ACC112 (cell line): ENCODE measurements at regions not wholly inside any gene's neighbourhood (a gene's known extent, or its start where the extent isn't known, plus 50 kb on each side); places are given as distances from the start of the nearest gene placed in this dataset.

Source experiments
- H2AFZ ChIP-seq: fragments of 200-600 bp; sonication (generic); one replicate; pipeline ENCODE4 v1.6.0; 2017; ENCODE audit warnings: antibody characterized with exemption, low read length; ENCODE audit not compliant: unreplicated experiment
- H3K27ac ChIP-seq: fragments of 200-600 bp; sonication (generic); 2 replicates; pipeline ENCODE4 v1.5.1; 2014; ENCODE audit warnings: low read depth, mild to moderate bottlenecking, antibody characterized with exemption, low read length, moderate library complexity
- H3K27me3 ChIP-seq: fragments of 200-600 bp; sonication (generic); 2 replicates; pipeline ENCODE4 v1.6.1; 2014; ENCODE audit warnings: mild to moderate bottlenecking, antibody characterized with exemption, low read length, moderate library complexity, mixed read lengths; ENCODE audit not compliant: insufficient read depth
- H3K36me3 ChIP-seq: fragments of 200-600 bp; sonication (generic); 2 replicates; pipeline ENCODE4 v1.6.1; 2016; ENCODE audit warnings: mild to moderate bottlenecking, antibody characterized with exemption, low read length, moderate library complexity, mixed read lengths; ENCODE audit not compliant: insufficient read depth
- H3K4me1 ChIP-seq: fragments of 200-600 bp; sonication (generic); one replicate; pipeline ENCODE4 v1.6.1; 2016; ENCODE audit warnings: low read length, mixed read lengths; ENCODE audit not compliant: insufficient read depth, unreplicated experiment, control insufficient read depth
- H3K4me3 ChIP-seq: fragments of 200-600 bp; sonication (generic); 2 replicates; pipeline ENCODE4 v1.5.1; 2014; ENCODE audit warnings: mild to moderate bottlenecking, low read depth, low read length
- H3K79me2 ChIP-seq: fragments of 200-600 bp; sonication (generic); one replicate; pipeline ENCODE4 v1.6.0; 2016; ENCODE audit warnings: low read length; ENCODE audit not compliant: control insufficient read depth, unreplicated experiment, insufficient read depth

DNA sequence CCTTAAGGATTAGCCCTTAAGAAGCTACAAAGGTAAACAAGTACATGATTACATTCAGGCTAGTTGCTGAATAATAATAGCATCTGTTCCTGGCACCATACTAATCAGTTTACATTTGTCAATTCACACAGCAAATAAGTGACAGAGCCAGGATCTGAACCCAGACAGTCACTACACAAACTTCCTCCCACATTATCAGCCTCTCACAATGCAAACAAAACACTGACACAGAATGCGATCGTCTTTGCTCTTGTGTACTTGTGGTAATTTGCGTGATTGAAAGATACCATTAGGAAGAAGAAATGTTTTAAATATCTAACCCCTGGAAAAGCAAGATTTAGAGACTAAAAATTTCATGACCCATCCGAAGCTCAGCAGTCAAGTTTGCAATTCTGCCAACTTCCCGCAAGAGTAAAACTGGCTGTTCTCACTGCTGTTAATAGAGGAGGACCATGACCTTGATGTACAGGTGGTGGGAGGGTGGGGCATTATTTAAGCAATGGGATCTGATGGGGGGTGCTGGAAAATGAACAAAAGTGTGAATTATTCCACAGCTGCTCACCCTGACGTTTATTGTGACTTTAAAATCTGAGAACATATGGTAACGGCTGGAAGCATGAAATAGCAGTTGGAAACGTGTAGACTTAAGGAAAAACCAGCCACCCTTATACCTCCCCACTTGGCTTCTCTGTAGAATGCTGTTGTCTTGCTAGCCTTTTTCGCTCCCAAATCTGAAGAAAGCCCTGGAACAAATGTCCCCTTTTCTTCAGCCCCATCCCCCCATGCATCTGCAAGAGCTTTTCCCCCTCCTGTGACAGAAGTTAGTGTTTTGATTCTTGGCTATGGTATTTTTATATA is 95.3 kb upstream of the ARMC2 start:
- Histone ChIP-seq H3K4me1 (peaks cover 12% of the 10 kb centered on the region), H3K27ac (no peak overlapping the region), H2AFZ (no peak overlapping the region), H3K4me3 (no peak overlapping the region), H3K79me2 (no peaks in the 10 kb centered on the region), H3K36me3 (no peaks in the 10 kb centered on the region), H3K27me3 (no peaks in the 10 kb centered on the region)

DNA sequence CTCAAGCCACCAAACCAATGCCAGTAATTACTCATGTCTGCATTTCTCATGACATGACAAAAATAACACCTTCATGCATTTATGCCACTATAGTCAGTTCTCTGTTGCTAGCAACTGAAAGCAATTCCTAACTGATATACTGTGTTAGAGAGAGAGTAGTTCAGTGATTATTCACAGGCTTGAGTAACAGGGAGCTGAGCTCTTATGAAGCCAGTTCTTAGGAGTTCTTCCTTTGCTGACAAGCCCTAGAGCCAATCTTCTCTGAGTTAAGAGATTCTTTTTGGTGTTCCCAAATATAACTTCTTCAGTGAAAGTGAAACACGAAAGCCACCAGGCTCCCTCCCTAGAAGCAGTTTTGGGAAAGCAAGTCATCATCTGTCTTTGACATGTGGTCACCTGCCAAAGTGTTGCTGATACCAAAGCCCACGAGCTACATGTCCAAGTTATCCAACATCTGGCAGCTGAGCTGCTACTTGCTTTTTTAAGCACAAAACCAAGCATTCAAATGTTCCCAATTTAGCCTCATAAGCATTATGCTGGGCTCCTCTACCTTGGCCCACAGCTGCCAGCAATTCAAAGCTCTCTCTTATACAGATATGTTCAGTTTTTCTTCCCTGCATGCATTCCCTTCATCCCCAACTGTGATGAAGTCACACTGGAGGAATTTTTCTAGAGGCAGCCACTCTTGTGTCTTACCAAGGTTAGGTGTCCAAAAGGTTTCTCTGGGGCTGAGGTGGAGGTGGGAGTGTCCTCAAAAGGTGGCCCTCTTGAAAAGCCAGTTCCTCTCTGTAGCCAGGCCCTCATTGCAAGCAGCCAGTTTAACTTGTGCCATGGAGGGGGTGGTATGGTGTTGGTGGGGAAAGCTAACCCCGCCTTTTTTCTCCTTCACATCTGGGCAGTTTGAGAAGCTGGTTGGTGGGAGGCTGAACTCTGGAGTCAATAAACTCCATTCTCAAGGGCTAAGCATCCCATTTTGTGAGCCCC is 92.7 kb upstream of the ARMC2 start:
- Histone ChIP-seq H3K27me3 (no peaks in the 10 kb centered on the region), H3K36me3 (no peaks in the 10 kb centered on the region), H2AFZ (no peak overlapping the region), H3K27ac (no peak overlapping the region), H3K4me1 (no peaks in the 10 kb centered on the region), H3K4me3 (no peak overlapping the region), H3K79me2 (no peaks in the 10 kb centered on the region)

GRCh38 chr6:108757357-108757756 is 90.9 kb upstream of the ARMC2 start:
- no peak overlapping the region for H3K27ac ChIP-seq

GRCh38 chr6:108758884-108759283 is 89.3 kb upstream of the ARMC2 start:
- Histone ChIP-seq H3K36me3 (no peaks in the 10 kb centered on the region), H3K4me1 (no peaks in the 10 kb centered on the region)

More at GRCh38 chr6:108757357-108757756, 90.9 kb upstream of the ARMC2 start:
- H3K4me3 ChIP-seq = no peak overlapping the region
- no peak overlapping the region for H2AFZ ChIP-seq
- no peaks in the 10 kb centered on the region for H3K27me3 ChIP-seq
- H3K4me1 ChIP-seq = no peaks in the 10 kb centered on the region
- no peaks in the 10 kb centered on the region for H3K79me2 ChIP-seq
- no peaks in the 10 kb centered on the region for H3K36me3 ChIP-seq

DNA sequence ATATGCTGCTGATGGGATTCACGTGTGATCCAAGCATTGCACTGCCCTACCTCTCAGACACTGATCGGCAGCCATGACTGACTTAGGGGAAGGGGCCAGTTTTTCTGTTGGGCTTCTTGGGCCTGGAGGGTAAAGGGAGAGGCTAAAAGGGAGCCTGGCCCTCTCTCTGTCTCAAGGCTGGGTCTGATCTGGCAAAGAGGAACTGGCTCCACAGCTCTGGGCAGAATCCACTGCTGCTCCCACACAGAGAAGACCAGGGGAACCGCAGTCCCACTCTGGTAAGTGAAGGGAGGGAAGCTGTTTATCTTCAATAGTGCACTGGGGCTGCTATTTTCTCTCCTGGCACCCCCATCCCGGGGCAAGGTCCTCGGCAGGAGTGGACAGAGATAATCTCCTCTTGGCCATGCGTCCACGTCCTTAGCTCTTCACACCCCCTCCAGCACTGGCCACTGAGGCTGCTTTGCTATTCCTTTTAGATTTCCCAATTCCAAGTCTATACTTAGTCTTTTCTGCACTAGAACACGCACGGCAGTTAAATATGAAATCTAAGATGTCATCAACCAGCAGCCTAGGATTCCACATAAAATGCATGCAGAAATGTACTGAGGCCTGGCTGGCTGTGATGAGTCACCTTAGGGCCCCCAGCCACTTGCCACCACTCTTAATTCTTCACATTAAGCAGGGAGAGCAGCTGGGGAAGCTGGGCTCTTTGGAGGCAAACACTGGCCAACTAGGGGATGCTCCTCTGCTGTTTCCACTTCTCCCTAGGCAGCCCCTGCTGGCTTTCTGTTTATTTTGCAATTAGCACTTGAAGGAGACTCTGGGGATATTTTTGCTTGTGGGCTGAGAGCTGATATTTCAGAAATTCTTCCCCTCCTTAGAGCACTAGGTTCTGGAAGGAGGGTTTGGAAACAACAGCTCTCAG is 87.8 kb upstream of the ARMC2 start:
- Histone ChIP-seq H3K27ac (no peak overlapping the region), H3K4me3 (no peak overlapping the region), H3K36me3 (no peaks in the 10 kb centered on the region), H2AFZ (no peak overlapping the region), H3K4me1 (peaks cover 9% of the 10 kb centered on the region), H3K27me3 (no peaks in the 10 kb centered on the region), H3K79me2 (no peaks in the 10 kb centered on the region)

More at GRCh38 chr6:108758884-108759283, 89.3 kb upstream of the ARMC2 start:
- no peak overlapping the region for H3K4me3 ChIP-seq
- H3K27ac ChIP-seq = no peak overlapping the region
- H3K79me2 ChIP-seq = no peaks in the 10 kb centered on the region
- no peaks in the 10 kb centered on the region for H3K27me3 ChIP-seq
- H2AFZ ChIP-seq = no peak overlapping the region

GRCh38 chr6:108762394-108762793 is 85.8 kb upstream of the ARMC2 start:
- Histone ChIP-seq H3K36me3 (no peaks in the 10 kb centered on the region), H3K4me1 (peaks cover 9% of the 10 kb centered on the region), H3K27ac (no peak overlapping the region), H3K79me2 (no peaks in the 10 kb centered on the region), H3K4me3 (no peak overlapping the region), H3K27me3 (no peaks in the 10 kb centered on the region), H2AFZ (no peak overlapping the region)

GRCh38 chr6:108763931-108764579 is 84.2 kb upstream of the ARMC2 start:
- peaks cover 9% of the 10 kb centered on the region for H3K4me1 ChIP-seq
- H3K27ac ChIP-seq = no peak overlapping the region
- no peaks in the 10 kb centered on the region for H3K27me3 ChIP-seq
- no peaks in the 10 kb centered on the region for H3K36me3 ChIP-seq
- no peak overlapping the region for H2AFZ ChIP-seq
- H3K79me2 ChIP-seq = no peaks in the 10 kb centered on the region
- H3K4me3 ChIP-seq = no peak overlapping the region

DNA sequence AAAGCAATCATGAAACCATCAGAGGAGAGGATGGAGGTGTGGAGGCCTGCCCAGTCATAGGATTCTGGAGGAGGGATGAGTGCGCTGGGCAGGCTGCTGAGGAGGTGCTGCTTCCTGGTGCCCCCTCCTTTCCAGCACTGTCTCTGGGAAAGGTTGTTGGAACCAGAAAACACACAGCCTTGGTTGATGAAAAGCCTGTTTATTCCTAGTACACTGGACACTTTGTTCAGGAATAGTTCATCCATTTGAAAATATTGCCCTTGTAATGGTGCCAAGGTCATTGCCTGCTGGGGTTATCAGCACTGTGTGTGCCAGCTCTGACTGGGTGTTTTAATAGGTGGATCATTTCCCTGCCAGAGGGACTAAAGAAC is 83.7 kb upstream of the ARMC2 start:
- Histone ChIP-seq H3K4me1 (peaks cover 9% of the 10 kb centered on the region), H3K27me3 (no peaks in the 10 kb centered on the region), H2AFZ (no peak overlapping the region), H3K79me2 (no peaks in the 10 kb centered on the region), H3K4me3 (no peak overlapping the region), H3K36me3 (no peaks in the 10 kb centered on the region), H3K27ac (no peak overlapping the region)

DNA sequence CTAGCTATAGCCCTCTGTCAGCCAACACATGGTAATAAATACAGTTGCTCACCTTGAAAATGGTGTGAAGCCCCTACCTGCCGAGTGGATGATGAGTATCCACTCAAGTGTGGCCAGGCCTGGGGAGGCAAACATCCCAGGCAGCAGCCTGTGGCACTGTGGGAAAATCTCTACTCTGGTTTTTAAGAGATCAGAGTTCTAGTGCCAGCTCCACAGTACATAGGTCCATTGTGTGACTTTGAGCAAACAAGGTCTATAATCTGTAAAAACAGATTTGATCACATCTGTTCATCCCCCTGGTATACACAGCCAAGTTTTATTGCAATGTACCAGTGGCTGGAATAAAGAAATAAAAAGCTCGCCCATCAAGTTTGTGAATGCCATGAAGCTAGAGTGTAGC is 82.7 kb upstream of the ARMC2 start:
- Histone ChIP-seq H3K4me3 (no peak overlapping the region), H3K4me1 (peaks cover 9% of the 10 kb centered on the region), H3K27me3 (no peaks in the 10 kb centered on the region), H3K79me2 (no peaks in the 10 kb centered on the region), H3K27ac (no peak overlapping the region), H3K36me3 (no peaks in the 10 kb centered on the region), H2AFZ (no peak overlapping the region)

GRCh38 chr6:108766419-108766818 is 81.8 kb upstream of the ARMC2 start:
- H3K27ac ChIP-seq = no peak overlapping the region
- H3K4me1 ChIP-seq = peaks cover 9% of the 10 kb centered on the region
- no peak overlapping the region for H2AFZ ChIP-seq
- H3K36me3 ChIP-seq = no peaks in the 10 kb centered on the region
- H3K27me3 ChIP-seq = no peaks in the 10 kb centered on the region
- H3K79me2 ChIP-seq = no peaks in the 10 kb centered on the region
- no peak overlapping the region for H3K4me3 ChIP-seq
